ENCODE measurements at regions not wholly inside any gene's neighbourhood (a gene's known extent, or its start where the extent isn't known, plus 50 kb on each side); places are given as distances from the start of the nearest gene placed in this dataset.
"Not testable (repeated sequence)": the region's sequence is repeated elsewhere in the genome, so short reads cannot be mapped to it uniquely, and the experiment has no call there.

DNA sequence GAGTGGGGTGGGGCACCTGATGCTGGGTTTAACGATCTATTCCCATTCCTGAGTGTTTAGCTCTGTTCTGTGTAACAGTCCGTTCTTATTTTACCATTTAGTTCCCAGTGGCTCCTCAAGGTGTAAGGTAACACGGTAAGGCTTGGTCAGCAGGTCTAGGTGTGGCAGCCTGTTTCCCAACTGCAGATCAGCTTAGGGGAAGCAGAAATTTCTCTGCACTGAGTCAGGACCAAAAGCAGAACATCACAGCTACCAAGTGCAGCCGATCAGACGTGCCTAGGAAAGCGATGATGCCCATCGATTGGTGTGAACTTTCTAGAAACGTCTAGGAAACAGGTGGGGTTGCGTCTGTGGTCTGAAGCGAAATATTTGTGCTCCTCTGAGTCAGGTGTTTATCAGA is 240.1 kb downstream of the STIM2 start:
- H3K27me3 Mint-ChIP-seq (ENCODE audit: low read depth): peaks cover 27% of the 10 kb centered on the region
- ATAC-seq: no peak

DNA sequence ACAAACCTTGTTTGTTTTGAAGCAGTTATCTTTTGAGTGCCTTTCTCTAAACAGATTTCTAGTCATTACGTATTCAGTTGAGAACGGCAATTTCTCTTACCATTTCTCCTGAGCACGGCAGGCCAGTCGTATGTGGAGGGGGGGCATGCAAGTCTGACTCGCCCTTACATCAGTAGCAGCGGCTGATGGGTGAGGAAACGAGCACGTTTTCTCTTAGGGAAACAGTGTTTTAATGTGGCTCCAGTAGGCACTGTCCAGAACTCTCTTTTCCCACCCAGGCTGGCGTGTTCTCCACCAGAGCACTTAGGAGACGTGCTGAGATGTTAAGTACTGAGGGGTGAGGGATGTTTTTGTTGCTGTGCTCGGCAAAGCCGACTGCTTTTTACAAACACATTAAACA is 240.5 kb downstream of the STIM2 start:
- Mint-ChIP-seq H3K4me3 (no peak overlapping the region), H3K27me3 (ENCODE audit: low read depth) (peaks cover 27% of the 10 kb centered on the region), H3K4me1 (ENCODE audit: low read depth) (no peaks in the 10 kb centered on the region), H3K9me3 (no peaks in the 10 kb centered on the region), H3K36me3 (ENCODE audit: insufficient read depth) (no peaks in the 10 kb centered on the region)
- DNase-seq (no peak), ATAC-seq (no peak)

More for the DNA sequence above, 240.1 kb downstream of the STIM2 start:
- Mint-ChIP-seq H3K4me1 (ENCODE audit: low read depth) (no peaks in the 10 kb centered on the region), H3K4me3 (no peak overlapping the region), H3K9me3 (no peaks in the 10 kb centered on the region), H3K36me3 (ENCODE audit: insufficient read depth) (no peaks in the 10 kb centered on the region)
- DNase-seq: no peak

DNA sequence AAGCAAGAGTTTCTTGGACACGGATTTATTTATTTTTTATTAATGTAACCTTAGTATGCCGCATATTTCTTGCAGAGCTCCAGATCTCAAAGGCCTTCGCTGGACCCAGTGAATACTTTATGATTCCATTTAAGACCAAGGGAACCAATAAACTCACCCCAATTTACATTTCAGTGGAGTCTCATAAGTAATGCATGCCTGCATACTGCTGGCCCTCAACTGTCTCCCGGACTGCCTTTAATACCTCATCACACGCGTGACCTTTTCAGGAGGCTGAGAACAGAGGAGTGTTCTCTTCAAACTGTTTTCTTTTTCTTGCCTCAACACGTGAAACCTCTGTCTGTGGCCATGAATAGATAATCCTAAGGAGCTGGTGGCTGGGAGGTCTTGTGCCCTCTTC is 240.9 kb downstream of the STIM2 start:
- no peak for DNase-seq
- peaks cover 27% of the 10 kb centered on the region for H3K27me3 Mint-ChIP-seq (ENCODE audit: low read depth)
- no peaks in the 10 kb centered on the region for H3K36me3 Mint-ChIP-seq (ENCODE audit: insufficient read depth)
- H3K4me1 Mint-ChIP-seq (ENCODE audit: low read depth): no peaks in the 10 kb centered on the region
- H3K4me3 Mint-ChIP-seq: no peak overlapping the region
- H3K9me3 Mint-ChIP-seq: no peaks in the 10 kb centered on the region
- no peak for ATAC-seq

DNA sequence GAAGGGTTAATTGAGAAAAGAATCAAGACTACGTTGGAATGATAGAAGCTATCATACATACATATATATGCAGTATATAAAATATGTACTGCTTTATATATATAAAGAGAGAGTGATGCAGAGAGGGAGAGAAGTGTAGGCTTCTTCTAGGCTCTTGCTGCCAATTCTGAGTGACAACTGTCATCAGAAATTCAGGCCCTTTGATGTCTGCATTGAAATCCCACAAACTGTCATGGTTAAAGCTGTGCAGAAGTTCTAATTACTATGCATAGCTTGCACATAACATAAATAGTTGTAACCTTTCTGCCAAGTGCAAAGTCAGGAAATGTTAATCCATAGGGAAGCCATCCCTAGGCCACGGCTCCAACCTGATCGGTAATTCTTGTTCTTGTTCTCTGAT is 251.0 kb downstream of the STIM2 start:
- Mint-ChIP-seq H3K4me3 (no peak overlapping the region), H3K9me3 (no peaks in the 10 kb centered on the region), H3K27me3 (ENCODE audit: low read depth) (no peaks in the 10 kb centered on the region), H3K36me3 (ENCODE audit: insufficient read depth) (no peaks in the 10 kb centered on the region), H3K4me1 (ENCODE audit: low read depth) (no peaks in the 10 kb centered on the region)
- DNase-seq (no peak), ATAC-seq (no peak)

DNA sequence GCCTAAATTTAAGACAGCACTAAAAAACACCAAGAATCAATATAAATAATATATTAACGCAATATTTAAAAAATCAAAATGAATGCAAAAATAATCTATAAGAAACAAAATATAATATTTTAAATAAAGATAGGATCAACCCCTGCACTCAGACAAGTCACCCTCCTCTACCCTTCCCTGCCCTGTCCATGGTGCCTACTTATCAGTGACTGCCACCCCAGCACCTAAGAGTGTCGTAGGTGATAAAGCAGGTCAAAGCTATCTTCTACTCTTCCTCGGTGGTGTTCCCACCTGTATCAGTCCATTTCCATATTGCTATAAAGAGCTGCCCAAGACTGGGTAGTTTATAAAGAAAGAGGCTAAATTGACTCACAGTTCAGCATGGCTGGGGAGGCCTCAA is 251.9 kb downstream of the STIM2 start:
- Mint-ChIP-seq H3K4me3 (no peak overlapping the region), H3K4me1 (ENCODE audit: low read depth) (no peaks in the 10 kb centered on the region), H3K27me3 (ENCODE audit: low read depth) (peaks cover 2% of the 10 kb centered on the region), H3K36me3 (ENCODE audit: insufficient read depth) (no peaks in the 10 kb centered on the region), H3K9me3 (no peaks in the 10 kb centered on the region)
- no peak for DNase-seq
- ATAC-seq: no peak

DNA sequence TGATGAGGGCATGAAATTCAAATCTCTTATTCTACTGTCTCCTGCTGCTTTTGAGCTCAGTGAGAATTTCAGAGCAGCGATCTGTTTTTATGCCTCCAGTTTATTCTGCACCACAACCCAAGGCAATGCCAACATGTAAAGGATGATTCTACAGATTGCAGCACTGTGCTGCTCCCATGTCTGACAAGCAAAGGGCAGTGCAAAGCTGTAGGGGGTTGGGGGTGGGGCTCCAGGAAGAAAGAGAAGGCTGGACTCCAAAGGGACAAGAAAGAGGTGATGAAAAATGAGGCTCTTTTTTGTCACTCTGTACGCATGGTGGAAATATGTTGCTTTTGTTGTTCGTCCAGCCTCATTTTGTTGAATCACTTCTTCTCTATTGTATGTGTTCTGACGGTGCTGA is 254.6 kb downstream of the STIM2 start:
- DNase-seq (no peak), ATAC-seq (no peak)
- H3K27me3 Mint-ChIP-seq (ENCODE audit: low read depth): peaks cover 2% of the 10 kb centered on the region
- H3K4me3 Mint-ChIP-seq: no peak overlapping the region
- no peaks in the 10 kb centered on the region for H3K9me3 Mint-ChIP-seq
- no peaks in the 10 kb centered on the region for H3K4me1 Mint-ChIP-seq (ENCODE audit: low read depth)
- H3K36me3 Mint-ChIP-seq (ENCODE audit: insufficient read depth): no peaks in the 10 kb centered on the region

DNA sequence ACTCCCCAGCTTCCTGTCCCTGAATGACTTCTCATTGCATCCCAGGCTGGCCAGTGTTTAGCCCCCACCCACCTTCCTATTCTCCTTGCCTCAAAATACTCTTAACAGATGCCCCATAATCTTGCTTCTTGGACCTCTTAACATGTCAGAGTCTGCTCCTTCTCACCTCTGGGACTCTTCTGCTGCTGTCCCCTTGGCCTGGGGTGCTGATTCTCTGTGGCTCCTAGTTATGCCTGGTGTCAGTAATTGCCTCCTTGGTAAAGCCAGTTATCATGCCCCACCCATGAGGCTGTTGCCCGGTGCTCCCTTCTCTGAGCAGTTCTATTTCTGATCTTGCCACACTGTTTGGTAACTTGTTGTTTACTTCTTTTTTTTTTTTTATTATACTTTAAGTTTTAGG is 256.8 kb downstream of the STIM2 start:
- peaks cover 2% of the 10 kb centered on the region for H3K27me3 Mint-ChIP-seq (ENCODE audit: low read depth)
- H3K4me1 Mint-ChIP-seq (ENCODE audit: low read depth): no peaks in the 10 kb centered on the region
- no peaks in the 10 kb centered on the region for H3K9me3 Mint-ChIP-seq
- H3K4me3 Mint-ChIP-seq: no peak overlapping the region
- ATAC-seq: no peak
- DNase-seq: no peak
- H3K36me3 Mint-ChIP-seq (ENCODE audit: insufficient read depth): no peaks in the 10 kb centered on the region

DNA sequence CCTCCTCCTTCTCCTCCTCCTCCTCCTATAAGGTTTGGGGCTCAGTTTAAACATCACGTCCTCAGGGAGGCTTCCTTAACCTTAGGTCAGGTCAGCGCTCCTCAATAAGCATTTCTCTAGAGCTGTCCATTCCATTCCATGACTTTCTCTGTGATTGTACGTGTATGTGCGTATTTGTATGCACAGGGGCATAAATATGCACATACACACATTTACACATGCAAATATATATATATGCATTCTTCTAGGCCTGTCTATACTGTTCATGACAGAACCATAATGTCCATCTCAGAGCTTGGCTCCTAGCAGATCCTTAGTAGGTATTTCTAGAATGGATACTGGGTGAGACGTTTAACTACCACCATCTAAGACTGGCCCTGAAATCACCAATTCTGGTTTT is 258.6 kb downstream of the STIM2 start:
- ATAC-seq (no peak), DNase-seq (no peak)
- Mint-ChIP-seq H3K36me3 (ENCODE audit: insufficient read depth) (no peaks in the 10 kb centered on the region), H3K4me1 (ENCODE audit: low read depth) (no peaks in the 10 kb centered on the region), H3K27me3 (ENCODE audit: low read depth) (peaks cover 2% of the 10 kb centered on the region), H3K9me3 (no peaks in the 10 kb centered on the region), H3K4me3 (no peak overlapping the region)

DNA sequence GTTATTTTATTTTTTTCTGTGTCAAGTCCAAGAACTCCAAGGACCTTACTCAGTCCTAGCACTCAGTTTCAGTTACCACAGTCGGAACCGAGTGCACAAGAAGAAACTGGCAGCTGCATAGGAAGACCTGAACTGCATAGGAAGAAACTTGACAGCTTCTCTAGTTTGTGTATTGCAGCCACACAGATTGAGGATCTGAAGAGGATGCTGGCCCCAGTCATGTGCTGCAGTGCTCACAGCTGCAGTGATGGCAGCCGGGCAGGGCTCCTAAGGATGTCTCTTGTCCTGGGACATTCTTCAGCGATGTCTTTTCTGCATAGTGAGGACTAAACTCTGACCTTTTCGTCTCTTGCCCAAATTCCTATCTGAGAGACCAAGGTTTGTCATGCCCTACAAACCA is 261.2 kb downstream of the STIM2 start:
- Mint-ChIP-seq H3K4me3 (no peak overlapping the region), H3K27me3 (ENCODE audit: low read depth) (peaks cover 5% of the 10 kb centered on the region), H3K36me3 (ENCODE audit: insufficient read depth) (no peaks in the 10 kb centered on the region), H3K4me1 (ENCODE audit: low read depth) (no peaks in the 10 kb centered on the region), H3K9me3 (no peaks in the 10 kb centered on the region)
- ATAC-seq (no peak), DNase-seq (no peak)

DNA sequence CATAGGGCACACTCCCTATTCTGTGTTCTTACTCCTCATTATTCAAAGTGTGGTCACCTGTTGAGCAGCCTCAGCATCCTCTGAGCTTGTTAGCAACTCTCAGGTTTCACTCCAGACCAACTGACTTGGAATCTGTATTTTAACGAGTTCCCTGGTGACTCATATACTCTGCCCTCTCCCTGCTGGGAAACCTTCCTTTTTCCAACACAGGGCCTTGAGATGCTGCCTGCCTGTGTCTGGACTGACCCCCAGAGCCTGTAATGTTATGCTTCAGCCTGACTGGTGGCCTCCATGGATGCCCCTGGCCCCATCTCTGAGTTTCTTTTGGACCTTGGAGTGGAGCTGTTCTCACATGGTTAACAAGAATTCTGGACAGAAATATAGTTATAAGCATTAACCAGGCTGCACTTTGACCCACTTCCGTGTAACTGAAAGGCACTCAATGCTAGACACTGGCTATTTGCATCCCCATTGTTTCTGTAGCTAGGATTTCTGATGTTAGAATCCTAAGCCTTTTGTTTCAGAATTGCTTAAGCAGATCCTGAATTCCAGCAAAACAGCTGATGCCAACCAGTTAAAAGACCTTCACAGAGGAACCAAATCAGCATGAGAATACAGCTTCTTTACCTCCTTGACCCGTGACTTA is 262.6 kb downstream of the STIM2 start:
- Mint-ChIP-seq H3K27me3 (ENCODE audit: low read depth) (peaks cover 4% of the 10 kb centered on the region), H3K4me3 (no peak overlapping the region), H3K9me3 (no peaks in the 10 kb centered on the region), H3K4me1 (ENCODE audit: low read depth) (no peaks in the 10 kb centered on the region), H3K36me3 (ENCODE audit: insufficient read depth) (no peaks in the 10 kb centered on the region)
- no peak for DNase-seq
- ATAC-seq: no peak

DNA sequence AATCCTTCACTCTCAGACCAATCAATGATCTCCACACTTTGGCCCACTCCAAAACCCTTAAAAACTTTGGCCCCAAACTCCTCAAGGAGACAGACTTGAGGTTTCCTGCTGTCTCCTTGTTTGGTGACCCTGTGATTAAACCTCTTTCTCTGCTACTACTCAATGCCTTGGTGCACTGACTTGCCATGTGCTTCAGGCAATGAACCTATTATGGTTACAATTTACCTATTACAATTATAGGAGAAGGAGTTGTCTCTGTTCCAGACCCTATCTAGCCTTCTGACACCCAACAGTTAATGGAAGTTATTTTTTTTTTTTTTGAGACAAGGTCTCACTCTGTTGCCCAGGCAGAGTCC is 263.1 kb downstream of the STIM2 start:
- H3K27me3 Mint-ChIP-seq (ENCODE audit: low read depth): peaks cover 4% of the 10 kb centered on the region
- no peak for DNase-seq
- no peaks in the 10 kb centered on the region for H3K36me3 Mint-ChIP-seq (ENCODE audit: insufficient read depth)
- H3K4me3 Mint-ChIP-seq: no peak overlapping the region
- no peaks in the 10 kb centered on the region for H3K9me3 Mint-ChIP-seq
- no peaks in the 10 kb centered on the region for H3K4me1 Mint-ChIP-seq (ENCODE audit: low read depth)
- no peak for ATAC-seq

DNA sequence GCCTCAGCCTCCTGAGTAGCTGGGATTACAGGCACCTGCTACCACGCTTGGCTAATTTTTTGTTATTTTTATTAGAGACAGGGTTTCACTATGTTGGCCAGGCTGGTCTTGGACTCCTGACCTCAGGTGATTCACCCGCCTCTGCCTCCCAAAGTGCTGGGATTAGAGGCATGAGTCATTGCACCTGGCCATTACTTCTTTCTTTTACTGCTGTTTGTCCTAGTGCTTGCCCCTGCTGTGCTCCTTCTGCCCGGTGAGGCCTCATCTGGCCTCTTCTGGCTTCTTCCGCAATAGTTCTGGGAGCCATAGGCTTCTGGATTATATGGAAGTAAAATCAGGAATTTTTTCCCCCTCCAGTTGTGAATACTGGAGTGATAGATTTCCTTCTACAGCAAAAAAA is 266.3 kb downstream of the STIM2 start:
- not testable (repeated sequence) for H3K36me3 Mint-ChIP-seq (ENCODE audit: insufficient read depth); H3K4me3 Mint-ChIP-seq; DNase-seq; ATAC-seq; H3K9me3 Mint-ChIP-seq; H3K4me1 Mint-ChIP-seq (ENCODE audit: low read depth)
- peaks cover 10% of the 10 kb centered on the region for H3K27me3 Mint-ChIP-seq (ENCODE audit: low read depth)

DNA sequence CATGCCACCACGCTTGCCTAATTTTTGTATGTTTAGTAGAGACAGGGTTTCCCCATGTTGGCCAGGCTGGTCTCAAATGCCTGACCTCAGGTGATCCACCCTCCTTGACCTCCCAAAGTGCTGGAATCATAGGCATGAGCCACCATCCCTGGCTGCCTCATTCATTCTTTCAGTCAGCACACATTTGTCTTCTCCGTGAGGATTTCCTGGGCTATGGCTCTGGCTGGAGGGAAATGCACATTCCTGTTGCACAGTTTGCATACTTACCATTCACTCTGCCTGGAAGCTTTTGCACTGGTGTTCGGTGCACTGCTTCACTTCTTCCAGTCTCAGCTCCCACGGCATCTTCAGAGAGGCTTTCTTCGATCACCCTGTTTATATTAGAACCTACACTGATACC is 267.8 kb downstream of the STIM2 start:
- Mint-ChIP-seq H3K4me3 (no peak overlapping the region), H3K9me3 (peaks cover under 1% of the 10 kb centered on the region), H3K36me3 (ENCODE audit: insufficient read depth) (no peaks in the 10 kb centered on the region), H3K27me3 (ENCODE audit: low read depth) (peaks cover 10% of the 10 kb centered on the region), H3K4me1 (ENCODE audit: low read depth) (no peaks in the 10 kb centered on the region)
- DNase-seq: no peak
- no peak for ATAC-seq

DNA sequence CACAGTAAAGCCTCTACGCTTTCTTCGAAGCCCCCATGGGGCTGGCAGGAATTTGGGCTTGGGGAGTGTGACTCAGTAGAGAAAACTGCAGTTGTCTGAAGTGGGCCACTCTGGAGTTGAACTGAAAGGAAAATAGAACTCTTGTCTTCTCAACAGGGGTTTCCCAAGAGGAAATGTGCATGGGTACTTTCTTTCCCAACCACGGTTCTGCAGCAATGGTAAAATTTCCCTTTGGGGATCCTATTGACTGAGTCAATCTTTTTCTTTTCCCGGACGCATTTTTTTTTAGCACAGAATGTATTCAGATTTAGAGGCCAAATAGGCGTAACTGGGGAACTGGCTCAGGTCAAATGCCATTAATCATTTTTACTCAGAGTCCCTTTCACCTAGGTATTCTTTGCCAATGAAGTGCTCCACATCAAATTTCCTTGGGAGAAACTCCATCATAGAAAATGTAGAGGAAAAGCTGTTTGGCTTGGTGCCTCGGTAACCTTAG is 269.3 kb downstream of the STIM2 start:
- Mint-ChIP-seq H3K4me3 (no peak overlapping the region), H3K36me3 (ENCODE audit: insufficient read depth) (no peaks in the 10 kb centered on the region), H3K9me3 (peaks cover 9% of the 10 kb centered on the region), H3K4me1 (ENCODE audit: low read depth) (no peaks in the 10 kb centered on the region), H3K27me3 (ENCODE audit: low read depth) (peaks cover 10% of the 10 kb centered on the region)
- ATAC-seq (no peak), DNase-seq (no peak)

DNA sequence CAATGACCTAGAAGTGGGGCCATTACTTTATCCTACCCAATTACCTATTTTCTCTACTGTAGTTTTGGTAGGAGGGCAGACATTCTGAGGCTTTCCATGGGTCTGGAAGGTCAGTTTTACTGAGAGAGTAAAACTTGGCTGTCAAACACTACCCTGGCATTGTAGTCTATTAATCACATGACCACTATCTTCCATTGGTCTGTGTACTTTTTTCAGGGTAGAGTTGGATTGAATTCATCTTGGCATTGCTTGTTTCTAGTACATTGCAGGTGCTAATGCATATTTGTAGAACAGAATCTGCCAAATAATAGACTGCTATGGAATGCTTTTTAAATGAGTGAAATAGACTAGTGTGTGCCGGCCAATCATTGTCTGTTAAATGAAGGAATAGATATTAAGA is 271.9 kb downstream of the STIM2 start:
- no peaks in the 10 kb centered on the region for H3K4me1 Mint-ChIP-seq (ENCODE audit: low read depth)
- ATAC-seq (no peak), DNase-seq (no peak)
- H3K9me3 Mint-ChIP-seq: peaks cover 13% of the 10 kb centered on the region
- no peak overlapping the region for H3K4me3 Mint-ChIP-seq
- H3K27me3 Mint-ChIP-seq (ENCODE audit: low read depth): peaks cover 6% of the 10 kb centered on the region
- no peaks in the 10 kb centered on the region for H3K36me3 Mint-ChIP-seq (ENCODE audit: insufficient read depth)

DNA sequence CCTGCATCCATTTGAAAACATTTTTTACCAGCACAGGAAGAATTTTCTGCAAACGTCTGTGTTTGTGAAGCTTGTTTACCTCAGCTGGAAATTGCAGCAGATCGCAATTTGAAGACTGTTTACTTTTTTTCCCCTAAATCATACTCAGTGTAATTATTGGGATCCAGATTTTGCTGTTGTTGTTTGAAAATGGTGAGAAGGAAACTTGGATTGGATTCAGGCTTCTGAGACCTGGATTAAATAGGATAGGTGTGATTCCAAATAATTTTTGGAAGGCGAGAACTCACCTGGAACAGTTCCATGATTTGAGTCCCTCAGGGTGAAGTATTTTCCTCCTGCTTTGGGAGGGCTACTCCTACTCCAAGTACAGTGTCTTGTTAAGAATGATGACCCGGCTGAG is 279.8 kb downstream of the STIM2 start:
- Mint-ChIP-seq H3K4me3 (no peak overlapping the region), H3K27me3 (ENCODE audit: low read depth) (peaks cover 2% of the 10 kb centered on the region), H3K4me1 (ENCODE audit: low read depth) (no peaks in the 10 kb centered on the region), H3K9me3 (peaks cover 6% of the 10 kb centered on the region), H3K36me3 (ENCODE audit: insufficient read depth) (no peaks in the 10 kb centered on the region)
- ATAC-seq (no peak), DNase-seq (no peak)

Measured in activated T-cell treated with anti-CD3 and anti-CD28 coated beads, Interleukin-2, amount 50 U/mL, for 4 hours (primary cell).